Gastroesophageal sphincter (tissue), 3 donors: ENCODE measurements at regions not wholly inside any gene's neighbourhood (a gene's known extent, or its start where the extent isn't known, plus 50 kb on each side); places are given as distances from the start of the nearest gene placed in this dataset.

Source experiments
- CTCF ChIP-seq, 4 experiments: fragments of 200-600 bp in 2 of 4; fragments of 450-650 bp in 2 of 4; sonication (generic) in 1 of 4; IDR thresholded peaks; one replicate each; pipeline ENCODE4 v1.5.1; 2017 to 2019; ENCODE audit warnings: antibody characterized with exemption in 4 of 4, mild to moderate bottlenecking in 2 of 4, moderate library complexity in 2 of 4
- EP300 ChIP-seq: sonication (generic); formaldehyde crosslinking; IDR thresholded peaks from one replicate; pipeline ENCODE4 v1.6.1; 2017; ENCODE audit warnings: antibody characterized with exemption, mild to moderate bottlenecking
- POLR2AphosphoS5 ChIP-seq: sonication (generic); formaldehyde crosslinking; IDR thresholded peaks from one replicate; pipeline ENCODE4 v1.6.1; 2017; ENCODE audit warnings: antibody characterized with exemption

DNA sequence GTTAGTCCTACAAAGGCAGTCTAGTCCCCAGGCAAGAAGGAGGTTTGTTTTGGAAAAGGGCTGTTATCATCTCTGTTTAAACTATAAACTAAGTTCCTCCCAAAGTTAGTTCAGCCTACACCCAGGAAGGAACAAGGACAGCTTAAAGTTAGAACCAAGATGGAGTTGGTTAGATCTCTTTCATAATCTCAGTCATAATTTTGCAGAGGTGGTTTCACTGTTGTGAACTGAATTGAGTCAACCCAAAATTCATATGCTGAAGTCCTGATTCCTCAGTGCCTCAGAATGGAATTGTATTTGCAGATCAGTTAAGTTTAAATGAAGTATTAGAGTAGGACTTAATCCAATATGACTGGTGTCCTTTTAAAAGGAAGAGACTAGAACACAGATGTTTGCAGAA is 101.0 kb upstream of the C3orf80 start:
- TF ChIP-seq CTCF (IDR thresholded peaks at IDR 0.05) (no peak), POLR2AphosphoS5 (no peak), EP300 (no peak)
